GM23338 (cell line): ENCODE measurements at regions not wholly inside any gene's neighbourhood (a gene's known extent, or its start where the extent isn't known, plus 50 kb on each side); places are given as distances from the start of the nearest gene placed in this dataset.
A peak's percentile ranks its signal among the peaks of the same experiment; 100 is the strongest.

Experiments used
- ATAC-seq: fragments of 200-7000 bp; cut with Tn5 transposase; 3 replicates; pipeline ENCODE4 v1.9.1; 2020
- DNase-seq: peaks from one replicate; pipeline ENCODE4 v3.0.0-alpha.2; 2015; ENCODE audit warnings: low spot score
- H2AFZ ChIP-seq: fragments of 200-600 bp; sonication (generic); 2 replicates; pipeline ENCODE4 v1.8.0; 2016; ENCODE audit warnings: antibody characterized with exemption, mild to moderate bottlenecking, moderate library complexity
- H3F3A ChIP-seq: fragments of 200-600 bp; sonication (generic); replicated peaks from 2 replicates; pipeline ENCODE4 v1.8.0; 2017; ENCODE audit warnings: antibody characterized with exemption, mixed run types, low read depth
- H3K27ac ChIP-seq: fragments of 200-600 bp; sonication (generic); 2 replicates; pipeline ENCODE4 v1.6.1; 2016; ENCODE audit warnings: low read depth
- H3K27me3 ChIP-seq: fragments of 200-600 bp; sonication (generic); 2 replicates; pipeline ENCODE4 v1.8.0; 2016; ENCODE audit warnings: mild to moderate bottlenecking, mixed run types, moderate library complexity; ENCODE audit not compliant: insufficient read depth
- H3K36me3 ChIP-seq: fragments of 200-600 bp; sonication (generic); 2 replicates; pipeline ENCODE4 v1.8.0; 2016; ENCODE audit warnings: mild to moderate bottlenecking; ENCODE audit not compliant: insufficient read depth
- H3K4me1 ChIP-seq: fragments of 200-600 bp; sonication (generic); 2 replicates; pipeline ENCODE4 v1.8.0; 2016; ENCODE audit warnings: mild to moderate bottlenecking, moderate library complexity; ENCODE audit not compliant: insufficient read depth
- H3K4me2 ChIP-seq: fragments of 200-600 bp; sonication (generic); 2 replicates; pipeline ENCODE4 v1.7.1; 2017; ENCODE audit warnings: mixed run types
- H3K4me3 ChIP-seq: fragments of 200-600 bp; sonication (generic); 2 replicates; pipeline ENCODE4 v1.6.1; 2016; ENCODE audit warnings: mixed run types
- H3K79me2 ChIP-seq: fragments of 200-600 bp; sonication (generic); replicated peaks from 2 replicates; pipeline ENCODE4 v1.8.0; 2017; ENCODE audit warnings: mild to moderate bottlenecking; ENCODE audit not compliant: insufficient read depth
- H3K9me2 ChIP-seq: fragments of 200-600 bp; sonication (generic); 2 replicates; pipeline ENCODE4 v1.8.0; 2017; ENCODE audit not compliant: insufficient read depth
- H4K20me1 ChIP-seq: fragments of 200-600 bp; sonication (generic); replicated peaks from 2 replicates; pipeline ENCODE4 v1.8.0; 2017; ENCODE audit warnings: mild to moderate bottlenecking; ENCODE audit not compliant: insufficient read depth
- H3K27ac Mint-ChIP-seq: 2 replicates; pipeline ENCODE4 v1.8.0; 2020; ENCODE audit warnings: inconsistent platforms, mild to moderate bottlenecking, moderate library complexity, mixed read lengths
- H3K27me3 Mint-ChIP-seq: 3 replicates; pipeline ENCODE4 v1.8.0; 2022; ENCODE audit warnings: low read depth, mild to moderate bottlenecking, moderate library complexity, mixed read lengths, inconsistent platforms; ENCODE audit not compliant: insufficient read depth, poor library complexity
- H3K36me3 Mint-ChIP-seq: 3 replicates; pipeline ENCODE4 v1.8.0; 2021; ENCODE audit warnings: low read depth, mild to moderate bottlenecking, inconsistent platforms, moderate library complexity, mixed read lengths
- H3K4me1 Mint-ChIP-seq: 3 replicates; pipeline ENCODE4 v1.8.0; 2020; ENCODE audit warnings: mild to moderate bottlenecking, inconsistent platforms, mixed read lengths
- H3K4me3 Mint-ChIP-seq: 3 replicates; pipeline ENCODE4 v1.8.0; 2021; ENCODE audit warnings: moderate library complexity, mild to moderate bottlenecking, inconsistent platforms, mixed read lengths
- H3K9me3 Mint-ChIP-seq: 3 replicates; pipeline ENCODE4 v1.8.0; 2020; ENCODE audit warnings: moderate library complexity, mild to moderate bottlenecking, inconsistent platforms, mixed read lengths
- CREB1 ChIP-seq: fragments of 250-450 bp; sonication (Bioruptor Pico); IDR thresholded peaks from 2 replicates; pipeline ENCODE4 v1.5.0; 2020; ENCODE audit warnings: low read depth, mild to moderate bottlenecking, moderate library complexity
- ETS1 ChIP-seq: IDR thresholded peaks from 2 replicates; pipeline ENCODE4 v1.6.1; 2016; ENCODE audit warnings: antibody characterized with exemption
- EZH2 ChIP-seq: fragments of 200-600 bp; sonication (generic); IDR thresholded peaks from one replicate; pipeline ENCODE4 v1.8.0; 2017; ENCODE audit warnings: antibody characterized with exemption, mild to moderate bottlenecking, low read depth; ENCODE audit not compliant: unreplicated experiment
- EZH2phosphoT487 ChIP-seq: fragments of 200-600 bp; sonication (generic); IDR thresholded peaks from one replicate; pipeline ENCODE4 v1.8.1; 2018; ENCODE audit warnings: antibody characterized with exemption; ENCODE audit not compliant: unreplicated experiment
- JUNB ChIP-seq: IDR thresholded peaks from one replicate; pipeline ENCODE4 v1.6.1; 2016; ENCODE audit warnings: antibody characterized with exemption; ENCODE audit not compliant: unreplicated experiment
- NANOG ChIP-seq: IDR thresholded peaks from 2 replicates; pipeline ENCODE4 v1.6.1; 2016; ENCODE audit warnings: antibody characterized with exemption, borderline replicate concordance
- POLR2AphosphoS5 ChIP-seq: IDR thresholded peaks from 2 replicates; pipeline ENCODE4 v1.6.1; 2016; ENCODE audit warnings: antibody characterized with exemption, low read depth
- STAT1 ChIP-seq: IDR thresholded peaks from one replicate; pipeline ENCODE4 v1.6.1; 2016; ENCODE audit warnings: antibody characterized with exemption; ENCODE audit not compliant: unreplicated experiment
- ZNF114 ChIP-seq: fragments of 250-450 bp; sonication (Bioruptor Pico); IDR thresholded peaks from 2 replicates; pipeline ENCODE4 v1.5.0; 2020; ENCODE audit warnings: mild to moderate bottlenecking, moderate library complexity
- ZNF331 ChIP-seq: fragments of 250-450 bp; sonication (Bioruptor Pico); IDR thresholded peaks from 2 replicates; pipeline ENCODE4 v1.5.0; 2020; ENCODE audit warnings: low read depth, mild to moderate bottlenecking, moderate library complexity
- ZNF462 ChIP-seq: fragments of 250-450 bp; sonication (Bioruptor Pico); IDR thresholded peaks from 2 replicates; pipeline ENCODE4 v1.5.0; 2020; ENCODE audit warnings: mild to moderate bottlenecking, moderate library complexity
- TF ChIP-seq, protein P1 (sequence below): IDR thresholded peaks from one replicate; pipeline ENCODE4 v1.6.1; 2018; ENCODE audit warnings: antibody characterized with exemption; ENCODE audit not compliant: unreplicated experiment
- TF ChIP-seq, protein P2 (sequence below), 2 experiments: fragments of 200-600 bp in 1 of 2; sonication (generic) in 1 of 2; conservative IDR thresholded peaks; 2 replicates each; pipeline versions ENCODE4 v1.5.1 to v1.6.1; 2016 to 2017; ENCODE audit warnings: antibody characterized with exemption in 2 of 2, low read depth in 2 of 2, mild to moderate bottlenecking in 2 of 2, moderate library complexity in 1 of 2

DNA sequence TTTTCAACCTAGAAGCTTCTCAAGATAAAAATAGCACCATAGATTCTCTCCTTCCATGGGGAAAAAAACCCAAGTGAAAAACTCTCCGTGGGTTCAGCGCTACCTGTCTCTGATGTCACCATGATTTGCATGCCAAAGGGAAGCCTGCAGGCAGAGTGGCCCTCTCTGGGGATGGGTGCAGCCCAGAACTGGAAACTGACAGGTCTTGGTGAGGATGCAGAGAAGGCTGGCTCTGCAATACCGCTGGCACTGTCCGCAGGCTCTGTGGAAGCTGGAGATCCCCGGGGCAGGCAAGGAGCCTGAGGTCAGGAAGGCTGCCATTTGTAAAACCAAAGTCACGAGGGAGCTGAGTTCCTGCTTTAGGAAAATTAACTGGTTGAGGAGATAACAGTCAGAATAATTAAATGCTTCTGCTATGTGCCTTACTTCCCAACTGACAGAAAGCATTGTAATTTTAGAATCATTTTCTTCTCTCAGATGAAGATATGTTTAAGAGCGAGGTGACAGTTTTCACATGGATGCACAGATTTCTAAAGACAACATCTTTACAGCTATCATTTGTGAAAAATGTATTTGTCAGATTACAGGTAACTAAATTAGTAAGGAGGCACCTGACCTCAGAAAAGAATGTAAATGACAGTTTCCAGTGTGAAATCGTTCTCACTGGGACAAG lies 731.5 kb upstream of the FZD8 start:
- Histone ChIP-seq H3K36me3 (no peaks in the 10 kb centered on the region), H3K4me3 (no peak overlapping the region), H3K27me3 (no peaks in the 10 kb centered on the region), H3K79me2 (no peaks in the 10 kb centered on the region), H4K20me1 (no peaks in the 10 kb centered on the region), H3K4me2 (no peak overlapping the region), H3K9me2 (0 out of 2 replicates have a peak, but pooled peaks cover 5% of the 10 kb centered on the region), H3K27ac (no peak overlapping the region), H3F3A (no peaks in the 10 kb centered on the region), H3K4me1 (no peaks in the 10 kb centered on the region), H2AFZ (no peak overlapping the region)
- H3K27me3 Mint-ChIP-seq = peaks cover 3% of the 10 kb centered on the region
- H3K4me1 Mint-ChIP-seq = peaks cover 6% of the 10 kb centered on the region
- no peak for TF ChIP-seq STAT1
- TF ChIP-seq EZH2 = no peak
- TF ChIP-seq POLR2AphosphoS5 = no peak
- TF ChIP-seq ZNF331 (CRISPR knock-in tag) = no peak
- TF ChIP-seq EZH2phosphoT487 = no peak
- no peak for TF ChIP-seq JUNB
- TF ChIP-seq ZNF462 = no peak
- no peak for TF ChIP-seq ZNF114
- TF ChIP-seq NANOG = no peak
- TF ChIP-seq ETS1 = no peak
- TF ChIP-seq CREB1 (CRISPR knock-in tag) = no peak
- TF ChIP-seq, protein P1, sequence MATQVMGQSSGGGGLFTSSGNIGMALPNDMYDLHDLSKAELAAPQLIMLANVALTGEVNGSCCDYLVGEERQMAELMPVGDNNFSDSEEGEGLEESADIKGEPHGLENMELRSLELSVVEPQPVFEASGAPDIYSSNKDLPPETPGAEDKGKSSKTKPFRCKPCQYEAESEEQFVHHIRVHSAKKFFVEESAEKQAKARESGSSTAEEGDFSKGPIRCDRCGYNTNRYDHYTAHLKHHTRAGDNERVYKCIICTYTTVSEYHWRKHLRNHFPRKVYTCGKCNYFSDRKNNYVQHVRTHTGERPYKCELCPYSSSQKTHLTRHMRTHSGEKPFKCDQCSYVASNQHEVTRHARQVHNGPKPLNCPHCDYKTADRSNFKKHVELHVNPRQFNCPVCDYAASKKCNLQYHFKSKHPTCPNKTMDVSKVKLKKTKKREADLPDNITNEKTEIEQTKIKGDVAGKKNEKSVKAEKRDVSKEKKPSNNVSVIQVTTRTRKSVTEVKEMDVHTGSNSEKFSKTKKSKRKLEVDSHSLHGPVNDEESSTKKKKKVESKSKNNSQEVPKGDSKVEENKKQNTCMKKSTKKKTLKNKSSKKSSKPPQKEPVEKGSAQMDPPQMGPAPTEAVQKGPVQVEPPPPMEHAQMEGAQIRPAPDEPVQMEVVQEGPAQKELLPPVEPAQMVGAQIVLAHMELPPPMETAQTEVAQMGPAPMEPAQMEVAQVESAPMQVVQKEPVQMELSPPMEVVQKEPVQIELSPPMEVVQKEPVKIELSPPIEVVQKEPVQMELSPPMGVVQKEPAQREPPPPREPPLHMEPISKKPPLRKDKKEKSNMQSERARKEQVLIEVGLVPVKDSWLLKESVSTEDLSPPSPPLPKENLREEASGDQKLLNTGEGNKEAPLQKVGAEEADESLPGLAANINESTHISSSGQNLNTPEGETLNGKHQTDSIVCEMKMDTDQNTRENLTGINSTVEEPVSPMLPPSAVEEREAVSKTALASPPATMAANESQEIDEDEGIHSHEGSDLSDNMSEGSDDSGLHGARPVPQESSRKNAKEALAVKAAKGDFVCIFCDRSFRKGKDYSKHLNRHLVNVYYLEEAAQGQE = no peak
- TF ChIP-seq, protein P2, sequence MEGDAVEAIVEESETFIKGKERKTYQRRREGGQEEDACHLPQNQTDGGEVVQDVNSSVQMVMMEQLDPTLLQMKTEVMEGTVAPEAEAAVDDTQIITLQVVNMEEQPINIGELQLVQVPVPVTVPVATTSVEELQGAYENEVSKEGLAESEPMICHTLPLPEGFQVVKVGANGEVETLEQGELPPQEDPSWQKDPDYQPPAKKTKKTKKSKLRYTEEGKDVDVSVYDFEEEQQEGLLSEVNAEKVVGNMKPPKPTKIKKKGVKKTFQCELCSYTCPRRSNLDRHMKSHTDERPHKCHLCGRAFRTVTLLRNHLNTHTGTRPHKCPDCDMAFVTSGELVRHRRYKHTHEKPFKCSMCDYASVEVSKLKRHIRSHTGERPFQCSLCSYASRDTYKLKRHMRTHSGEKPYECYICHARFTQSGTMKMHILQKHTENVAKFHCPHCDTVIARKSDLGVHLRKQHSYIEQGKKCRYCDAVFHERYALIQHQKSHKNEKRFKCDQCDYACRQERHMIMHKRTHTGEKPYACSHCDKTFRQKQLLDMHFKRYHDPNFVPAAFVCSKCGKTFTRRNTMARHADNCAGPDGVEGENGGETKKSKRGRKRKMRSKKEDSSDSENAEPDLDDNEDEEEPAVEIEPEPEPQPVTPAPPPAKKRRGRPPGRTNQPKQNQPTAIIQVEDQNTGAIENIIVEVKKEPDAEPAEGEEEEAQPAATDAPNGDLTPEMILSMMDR (conservative IDR thresholded peaks at IDR 0.05; ENCODE audit: low read depth in 2 of 2) = no peak
- peak; percentile 82 for ATAC-seq
- no peak overlapping the region for H3K27ac Mint-ChIP-seq
- peak; percentile 1 for DNase-seq
- no peaks in the 10 kb centered on the region; the same call in 2 of the 3 replicates for H3K9me3 Mint-ChIP-seq
- H3K36me3 Mint-ChIP-seq = no peaks in the 10 kb centered on the region
- H3K4me3 Mint-ChIP-seq = no peak overlapping the region
